ENCODE measurements at regions not wholly inside any gene's neighbourhood (a gene's known extent, or its start where the extent isn't known, plus 50 kb on each side); places are given as distances from the start of the nearest gene placed in this dataset.

DNA sequence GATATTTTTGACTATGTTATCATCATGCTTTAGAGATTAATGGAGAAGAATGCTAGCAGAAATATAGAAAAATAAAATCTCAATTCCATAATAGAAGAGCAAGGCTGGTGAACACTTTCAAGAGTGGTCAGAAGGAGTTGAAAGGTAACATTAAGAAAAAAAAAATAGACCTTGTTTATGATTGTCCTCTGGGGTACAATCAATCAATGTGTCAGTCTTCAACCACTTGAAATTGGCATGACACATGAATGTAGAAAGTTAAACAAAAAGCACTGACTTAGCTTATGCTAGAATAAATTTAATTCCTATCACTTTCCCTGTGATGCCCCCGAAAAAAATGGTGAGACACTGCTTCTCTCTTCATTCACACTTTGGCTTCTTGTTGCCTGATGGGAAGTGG is 750.3 kb upstream of the ADGRL2 start:
- Histone ChIP-seq H3K9me3 (ENCODE audit: low read length) (no peaks in the 10 kb centered on the region), H3K4me1 (ENCODE audit: insufficient read depth, low read length, poor library complexity, severe bottlenecking) (no peaks in the 10 kb centered on the region), H3K36me3 (ENCODE audit: insufficient read depth, low read length) (no peaks in the 10 kb centered on the region), H2AFZ (ENCODE audit: low read length) (no peak overlapping the region), H3K9me2 (ENCODE audit: insufficient read depth, low read length) (no peaks in the 10 kb centered on the region), H3K27ac (ENCODE audit: low read depth, low read length, poor library complexity, severe bottlenecking) (no peak overlapping the region), H3K79me2 (ENCODE audit: insufficient read depth, low read depth, low read length) (no peaks in the 10 kb centered on the region), H3K4me2 (ENCODE audit: low read length) (no peak overlapping the region), H3K4me3 (ENCODE audit: low read depth, low read length, poor library complexity, severe bottlenecking) (no peak overlapping the region), H4K20me1 (ENCODE audit: insufficient read depth, low read length) (no peaks in the 10 kb centered on the region)
- ChIA-PET POLR2A (interaction anchor here (0.9 to 1.5 kb wide), 2 partner anchors 23 to 44 kb away, joined by 3 read pairs; no protein-coding TSS in a partner anchor), CTCF (ENCODE audit: unreplicated experiment) (no interaction called here)
- no peak for TF ChIP-seq EZH2phosphoT487 (IDR thresholded peaks at IDR 0.05; ENCODE audit: borderline replicate concordance, low read depth, low read length)
- TF ChIP-seq, protein P1, sequence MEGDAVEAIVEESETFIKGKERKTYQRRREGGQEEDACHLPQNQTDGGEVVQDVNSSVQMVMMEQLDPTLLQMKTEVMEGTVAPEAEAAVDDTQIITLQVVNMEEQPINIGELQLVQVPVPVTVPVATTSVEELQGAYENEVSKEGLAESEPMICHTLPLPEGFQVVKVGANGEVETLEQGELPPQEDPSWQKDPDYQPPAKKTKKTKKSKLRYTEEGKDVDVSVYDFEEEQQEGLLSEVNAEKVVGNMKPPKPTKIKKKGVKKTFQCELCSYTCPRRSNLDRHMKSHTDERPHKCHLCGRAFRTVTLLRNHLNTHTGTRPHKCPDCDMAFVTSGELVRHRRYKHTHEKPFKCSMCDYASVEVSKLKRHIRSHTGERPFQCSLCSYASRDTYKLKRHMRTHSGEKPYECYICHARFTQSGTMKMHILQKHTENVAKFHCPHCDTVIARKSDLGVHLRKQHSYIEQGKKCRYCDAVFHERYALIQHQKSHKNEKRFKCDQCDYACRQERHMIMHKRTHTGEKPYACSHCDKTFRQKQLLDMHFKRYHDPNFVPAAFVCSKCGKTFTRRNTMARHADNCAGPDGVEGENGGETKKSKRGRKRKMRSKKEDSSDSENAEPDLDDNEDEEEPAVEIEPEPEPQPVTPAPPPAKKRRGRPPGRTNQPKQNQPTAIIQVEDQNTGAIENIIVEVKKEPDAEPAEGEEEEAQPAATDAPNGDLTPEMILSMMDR (conservative IDR thresholded peaks at IDR 0.05; ENCODE audit: low read length), result no peak
- intact Hi-C loops (cut with micrococcal nuclease; ENCODE audit: unreplicated experiment), result no loop called here
- BruUV-seq (replicated peaks), result no TSS peak
- no peak for DNase-seq (ENCODE audit: low spot score)

DNA sequence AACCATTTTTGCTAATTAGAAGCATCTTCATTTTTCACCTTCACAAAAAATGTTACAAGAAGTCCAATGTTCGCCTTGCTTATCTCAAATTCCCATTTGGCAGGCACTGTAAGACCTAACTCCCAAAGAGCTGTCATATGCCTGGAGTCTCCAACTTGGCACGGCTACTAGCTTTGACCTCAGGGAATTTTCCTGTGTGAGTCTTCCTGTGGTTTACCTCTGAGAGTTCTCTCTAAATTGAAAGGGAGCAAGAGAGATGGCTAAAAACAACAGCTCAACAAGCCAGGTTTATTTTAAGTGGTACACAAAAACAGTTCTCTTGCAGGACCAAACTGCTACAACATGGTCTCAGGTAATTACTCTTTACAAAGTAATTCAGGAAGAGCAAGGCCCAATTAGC is 756.0 kb upstream of the ADGRL2 start:
- Histone ChIP-seq H3K4me1 (ENCODE audit: insufficient read depth, low read length, poor library complexity, severe bottlenecking) (no peaks in the 10 kb centered on the region), H4K20me1 (ENCODE audit: insufficient read depth, low read length) (no peaks in the 10 kb centered on the region), H3K79me2 (ENCODE audit: insufficient read depth, low read depth, low read length) (no peaks in the 10 kb centered on the region), H3K4me3 (ENCODE audit: low read depth, low read length, poor library complexity, severe bottlenecking) (no peak overlapping the region), H3K4me2 (ENCODE audit: low read length) (no peak overlapping the region), H3K9me3 (ENCODE audit: low read length) (no peaks in the 10 kb centered on the region), H3K9me2 (ENCODE audit: insufficient read depth, low read length) (no peaks in the 10 kb centered on the region), H2AFZ (ENCODE audit: low read length) (no peak overlapping the region), H3K36me3 (ENCODE audit: insufficient read depth, low read length) (no peaks in the 10 kb centered on the region), H3K27ac (ENCODE audit: low read depth, low read length, poor library complexity, severe bottlenecking) (no peak overlapping the region)
- ChIA-PET CTCF (ENCODE audit: unreplicated experiment) (no interaction called here), POLR2A (no interaction called here)
- TF ChIP-seq, protein P1 (conservative IDR thresholded peaks at IDR 0.05; ENCODE audit: low read length), result no peak
- TF ChIP-seq EZH2phosphoT487 (IDR thresholded peaks at IDR 0.05; ENCODE audit: borderline replicate concordance, low read depth, low read length), result no peak
- no peak for DNase-seq (ENCODE audit: low spot score)
- no TSS peak for BruUV-seq (replicated peaks)
- intact Hi-C loops (cut with micrococcal nuclease; ENCODE audit: unreplicated experiment), result no loop called here

DNA sequence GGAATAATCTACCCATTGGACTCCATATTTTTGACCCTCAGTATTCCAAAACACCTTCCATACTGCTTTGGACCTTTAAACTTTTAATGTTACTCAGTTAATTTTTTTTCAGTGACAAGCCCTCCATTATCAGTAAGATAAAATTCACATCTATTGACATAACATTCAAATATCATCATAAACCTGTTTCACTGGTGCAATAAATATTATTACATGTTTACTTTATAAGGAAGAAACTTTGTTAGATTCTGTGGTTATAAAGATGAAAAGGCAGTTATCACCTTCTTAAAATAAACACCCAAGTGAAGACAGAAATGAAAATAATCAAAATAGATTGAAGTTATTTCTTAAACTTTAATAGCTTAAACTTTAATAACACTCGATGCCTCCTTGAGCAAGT is 758.5 kb upstream of the ADGRL2 start:
- Histone ChIP-seq H3K9me3 (ENCODE audit: low read length) (no peaks in the 10 kb centered on the region), H3K79me2 (ENCODE audit: insufficient read depth, low read depth, low read length) (no peaks in the 10 kb centered on the region), H3K9me2 (ENCODE audit: insufficient read depth, low read length) (no peaks in the 10 kb centered on the region), H3K27ac (ENCODE audit: low read depth, low read length, poor library complexity, severe bottlenecking) (no peak overlapping the region), H3K36me3 (ENCODE audit: insufficient read depth, low read length) (no peaks in the 10 kb centered on the region), H4K20me1 (ENCODE audit: insufficient read depth, low read length) (no peaks in the 10 kb centered on the region), H3K4me1 (ENCODE audit: insufficient read depth, low read length, poor library complexity, severe bottlenecking) (no peaks in the 10 kb centered on the region), H2AFZ (ENCODE audit: low read length) (no peak overlapping the region), H3K4me3 (ENCODE audit: low read depth, low read length, poor library complexity, severe bottlenecking) (no peak overlapping the region), H3K4me2 (ENCODE audit: low read length) (no peak overlapping the region)
- BruUV-seq (replicated peaks), result no TSS peak
- CTCF ChIA-PET (ENCODE audit: unreplicated experiment), result no interaction called here
- intact Hi-C loops (cut with micrococcal nuclease; ENCODE audit: unreplicated experiment), result no loop called here
- DNase-seq (ENCODE audit: low spot score), result no peak
- POLR2A ChIA-PET, result no interaction called here
- TF ChIP-seq, protein P1 (conservative IDR thresholded peaks at IDR 0.05; ENCODE audit: low read length), result no peak
- TF ChIP-seq EZH2phosphoT487 (IDR thresholded peaks at IDR 0.05; ENCODE audit: borderline replicate concordance, low read depth, low read length), result no peak
